IMR-90 (cell line): ENCODE measurements at regions not wholly inside any gene's neighbourhood (a gene's known extent, or its start where the extent isn't known, plus 50 kb on each side); places are given as distances from the start of the nearest gene placed in this dataset.

Experiments used
- ATAC-seq: fragments of 200-7000 bp; cut with Tn5 transposase; 2 replicates; pipeline ENCODE4 v1.9.1; 2020; ENCODE audit warnings: low read depth, mild to moderate bottlenecking, moderate library complexity
- BruUV-seq: library from RNA; stranded (reverse); fragments of 400-500 nt; replicated peaks from 2 replicates; lab custom pipeline; 2021; lab: Mats Ljungman, UMichigan
- CTCF ChIA-PET: fragments of 300-600 bp; formaldehyde crosslinking; extraction: SDS; loops from one replicate; lab custom pipeline; 2021; ENCODE audit warnings: antibody characterized with exemption; lab: Yijun Ruan, JAX
- POLR2A ChIA-PET: fragments of 300-600 bp; sonication (Branson Sonifier 250); formaldehyde crosslinking; loops from one replicate; lab custom pipeline; 2022; ENCODE audit warnings: antibody characterized with exemption; ENCODE audit not compliant: unreplicated experiment; lab: Charles Lee
- DNase-seq: peaks from one replicate; pipeline ENCODE4 v3.0.0; 2013
- H2AFZ ChIP-seq: replicated peaks from 2 replicates; pipeline ENCODE3; 2013; ENCODE audit warnings: low read length, mild to moderate bottlenecking; ENCODE audit not compliant: poor library complexity
- H2AK5ac ChIP-seq: 2 replicates; pipeline ENCODE4 v1.6.1; 2013; ENCODE audit warnings: low read depth, low read length, inconsistent platforms
- H2AK9ac ChIP-seq: replicated peaks from 2 replicates; pipeline ENCODE3; 2013; ENCODE audit warnings: mild to moderate bottlenecking, low read depth, low read length, moderate library complexity; ENCODE audit not compliant: poor library complexity
- H2BK120ac ChIP-seq: 2 replicates; pipeline ENCODE4 v1.6.1; 2013; ENCODE audit warnings: low read depth, low read length, inconsistent platforms
- H2BK15ac ChIP-seq: 3 replicates; pipeline ENCODE4 v1.6.1; 2013; ENCODE audit warnings: low read depth, low read length, inconsistent platforms
- H2BK20ac ChIP-seq: 2 replicates; pipeline ENCODE4 v1.6.1; 2013; ENCODE audit warnings: low read depth, mild to moderate bottlenecking, inconsistent platforms, low read length, moderate library complexity
- H2BK5ac ChIP-seq: 2 replicates; pipeline ENCODE4 v1.6.1; 2013; ENCODE audit warnings: mild to moderate bottlenecking, low read depth, low read length, inconsistent platforms; ENCODE audit not compliant: poor library complexity, severe bottlenecking
- H3K14ac ChIP-seq: replicated peaks from 2 replicates; pipeline ENCODE4 v1.6.1; 2013; ENCODE audit warnings: low read depth, low read length, inconsistent platforms
- H3K18ac ChIP-seq: 2 replicates; pipeline ENCODE4 v1.6.1; 2013; ENCODE audit warnings: low read depth, low read length, control low read depth
- H3K23ac ChIP-seq: 2 replicates; pipeline ENCODE4 v1.6.1; 2013; ENCODE audit warnings: low read depth, low read length, inconsistent platforms
- H3K27ac ChIP-seq: 2 replicates; pipeline ENCODE4 v1.5.1; 2013; ENCODE audit warnings: mild to moderate bottlenecking, control low read depth, low read length; ENCODE audit not compliant: insufficient read depth
- H3K27me3 ChIP-seq: 2 replicates; pipeline ENCODE4 v1.6.1; 2013; ENCODE audit warnings: low read length; ENCODE audit not compliant: control insufficient read depth, insufficient read depth
- H3K36me3 ChIP-seq: 2 replicates; pipeline ENCODE4 v1.6.1; 2013; ENCODE audit warnings: low read length, mixed read lengths; ENCODE audit not compliant: control insufficient read depth, insufficient read depth
- H3K4ac ChIP-seq: 2 replicates; pipeline ENCODE4 v1.6.1; 2013; ENCODE audit warnings: low read depth, low read length, inconsistent platforms
- H3K4me1 ChIP-seq: 2 replicates; pipeline ENCODE4 v1.6.1; 2013; ENCODE audit warnings: low read length, mixed read lengths; ENCODE audit not compliant: control insufficient read depth, insufficient read depth
- H3K4me2 ChIP-seq: 2 replicates; pipeline ENCODE4 v1.6.1; 2013; ENCODE audit warnings: low read depth, mild to moderate bottlenecking, control low read depth, low read length, moderate library complexity
- H3K4me3 ChIP-seq: 2 replicates; pipeline ENCODE4 v1.5.1; 2013; ENCODE audit warnings: low read depth, mild to moderate bottlenecking, control low read depth, low read length, moderate library complexity; ENCODE audit not compliant: insufficient read depth
- H3K56ac ChIP-seq: 2 replicates; pipeline ENCODE4 v1.6.1; 2013; ENCODE audit warnings: low read length, inconsistent platforms; ENCODE audit not compliant: insufficient read depth; ENCODE audit errors: extremely low read depth
- H3K79me1 ChIP-seq, 2 experiments: 2 replicates each; pipeline ENCODE4 v1.6.1; 2013; ENCODE audit warnings: low read length in 2 of 2, inconsistent platforms in 1 of 2, low read depth in 1 of 2
- H3K9ac ChIP-seq: 2 replicates; pipeline ENCODE4 v1.6.1; 2013; ENCODE audit warnings: low read depth, low read length, control low read depth
- H3K9me1 ChIP-seq: 2 replicates; pipeline ENCODE4 v1.6.1; 2013; ENCODE audit warnings: low read length, inconsistent platforms; ENCODE audit not compliant: insufficient read depth
- H3K9me3 ChIP-seq: 2 replicates; pipeline ENCODE4 v1.6.1; 2013; ENCODE audit warnings: low read length; ENCODE audit not compliant: control insufficient read depth, insufficient read depth
- H4K20me1 ChIP-seq: 2 replicates; pipeline ENCODE4 v1.6.1; 2013; ENCODE audit warnings: low read length, inconsistent platforms; ENCODE audit not compliant: insufficient read depth
- H4K5ac ChIP-seq: 2 replicates; pipeline ENCODE4 v1.6.1; 2013; ENCODE audit warnings: mild to moderate bottlenecking, low read depth, low read length, control low read depth
- H4K8ac ChIP-seq, 2 experiments: 2 replicates each; pipeline ENCODE4 v1.6.1; 2013; ENCODE audit warnings: low read depth in 2 of 2, low read length in 2 of 2, control low read depth in 1 of 2, inconsistent platforms in 1 of 2
- H4K91ac ChIP-seq: 2 replicates; pipeline ENCODE4 v1.6.1; 2013; ENCODE audit warnings: low read depth, low read length, inconsistent platforms; ENCODE audit not compliant: insufficient read depth
- BHLHE40 ChIP-seq: fragments of 150-350 bp; IDR thresholded peaks from 2 replicates; pipeline ENCODE4 v1.6.1; 2016; ENCODE audit warnings: mild to moderate bottlenecking, low read depth, low read length
- CHD1 ChIP-seq: IDR thresholded peaks from 2 replicates; pipeline ENCODE4 v1.6.1; 2012; ENCODE audit warnings: low read depth, low read length, improper control_type of control experiment
- FOS ChIP-seq: fragments of 150-350 bp; IDR thresholded peaks from 2 replicates; pipeline ENCODE4 v1.6.1; 2016; ENCODE audit warnings: low read depth, low read length
- POLR2A ChIP-seq: IDR thresholded peaks from 2 replicates; pipeline ENCODE4 v1.6.1; 2012; ENCODE audit warnings: mild to moderate bottlenecking, low read depth, low read length
- RAD21 ChIP-seq: IDR thresholded peaks from 2 replicates; pipeline ENCODE4 v1.6.1; 2012; ENCODE audit warnings: low read length, improper control_type of control experiment
- RCOR1 ChIP-seq: IDR thresholded peaks from 2 replicates; pipeline ENCODE4 v1.6.1; 2012; ENCODE audit warnings: mild to moderate bottlenecking, low read length, improper control_type of control experiment; ENCODE audit not compliant: insufficient replicate concordance
- RFX5 ChIP-seq: IDR thresholded peaks from 2 replicates; pipeline ENCODE4 v1.8.0; 2012; ENCODE audit warnings: low read depth, mild to moderate bottlenecking, low read length, moderate library complexity
- SMC3 ChIP-seq: fragments of 150-350 bp; IDR thresholded peaks from 2 replicates; pipeline ENCODE4 v1.6.1; 2016; ENCODE audit warnings: low read depth, mild to moderate bottlenecking, antibody characterized with exemption, low read length, moderate library complexity
- WGBS, 2 experiments: methylation state at CpG; one replicate each; pipeline versions ENCODE4 v1.1.5 to v1.1.7; 2013; ENCODE audit warnings: missing lambda C conversion rate in 2 of 2; ENCODE audit not compliant: insufficient read length in 1 of 2; ENCODE audit errors: extremely low coverage in 2 of 2; 5-methylcytosine and 5-hydroxymethylcytosine counted together
- dilution Hi-C: fragments of 300-500 bp; cut with HindIII; formaldehyde crosslinking; loops from one replicate; pipeline ENCODE4 v1.14.3; 2018; ENCODE audit warnings: low sequenced_read_pairs; ENCODE audit not compliant: unreplicated experiment
- in situ Hi-C: fragments of 300-500 bp; cut with MboI; formaldehyde crosslinking; loops from 3 replicates; pipeline ENCODE4 v1.14.3; 2019; ENCODE audit warnings: low sequenced_read_pairs, inconsistent platforms, mixed read lengths
- intact Hi-C: fragments of 100-400 bp; cut with micrococcal nuclease; formaldehyde crosslinking; loops from 2 replicates; pipeline ENCODE4 v1.10.0; 2022
- TF ChIP-seq, protein P1 (sequence below): fragments of 150-350 bp; IDR thresholded peaks from 2 replicates; pipeline ENCODE4 v1.6.1; 2017; ENCODE audit warnings: mild to moderate bottlenecking, antibody characterized with exemption, low read length, low read depth
- TF ChIP-seq, protein P2 (sequence below): fragments of 150-350 bp; IDR thresholded peaks from 2 replicates; pipeline ENCODE4 v1.6.1; 2016; ENCODE audit warnings: low read depth, mild to moderate bottlenecking, low read length, moderate library complexity, borderline replicate concordance
- TF ChIP-seq, protein P3 (sequence below): conservative IDR thresholded peaks from 2 replicates; pipeline ENCODE4 v1.5.1; 2012; ENCODE audit warnings: mild to moderate bottlenecking, low read depth, low read length, improper control_type of control experiment

DNA sequence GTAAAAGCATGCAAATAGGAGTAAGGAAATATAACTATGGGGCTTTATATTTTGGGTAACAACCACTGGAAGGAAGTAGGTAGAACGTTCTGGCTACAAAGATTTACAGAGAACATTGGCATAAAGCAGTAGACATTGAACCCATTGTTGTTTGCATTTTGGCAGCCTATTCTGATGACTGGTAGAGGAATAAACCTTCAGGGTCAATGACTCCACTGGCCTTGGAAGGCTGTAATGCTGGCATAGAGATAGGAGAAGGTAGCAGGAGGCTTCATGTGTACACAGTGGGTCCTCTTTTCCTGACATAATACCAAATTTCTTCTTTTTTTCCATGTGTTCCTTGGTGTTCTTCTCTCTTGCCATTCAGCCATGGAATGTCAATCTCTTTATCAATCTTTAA, 462.8 kb upstream of the ZNF462 start:
- Histone ChIP-seq H2BK5ac (no peak overlapping the region), H3K18ac (no peak overlapping the region), H3K4ac (no peak overlapping the region), H3K23ac (no peak overlapping the region), H3K79me1 (no peaks in the 10 kb centered on the region), H3K9me3 (0 out of 2 replicates have a peak, but pooled peaks cover 2% of the 10 kb centered on the region), H3K14ac (no peak overlapping the region), H3K4me3 (no peak overlapping the region), H4K91ac (no peak overlapping the region), H3K27ac (no peak overlapping the region), H3K4me2 (no peak overlapping the region), H4K8ac (no peak overlapping the region), H3K56ac (no peak overlapping the region), H2AK9ac (no peak overlapping the region), H4K5ac (no peak overlapping the region), H2AK5ac (no peak overlapping the region), H3K4me1 (no peaks in the 10 kb centered on the region), H2BK15ac (no peak overlapping the region), H3K9me1 (no peaks in the 10 kb centered on the region), H4K20me1 (no peaks in the 10 kb centered on the region), H2AFZ (no peak overlapping the region), H3K27me3 (no peaks in the 10 kb centered on the region), H2BK20ac (no peak overlapping the region), H2BK120ac (no peak overlapping the region), H3K36me3 (no peaks in the 10 kb centered on the region), H3K9ac (no peak overlapping the region)
- intact Hi-C loops, result no loop called here
- in situ Hi-C loops, result no loop called here
- ATAC-seq (no peak), DNase-seq (no peak)
- ChIA-PET CTCF (no interaction called here), POLR2A (no interaction called here)
- whole genome bisulfite sequencing, 2 experiments, result 0% methylated on average over 1 of the region's 1 CpG; no CpG with 5 or more reads in 1 of the 2 experiments
- TF ChIP-seq RAD21 (no peak), RCOR1 (no peak), SMC3 (no peak), POLR2A (no peak), CHD1 (no peak), BHLHE40 (no peak), FOS (no peak), RFX5 (no peak)
- TF ChIP-seq, protein P1, sequence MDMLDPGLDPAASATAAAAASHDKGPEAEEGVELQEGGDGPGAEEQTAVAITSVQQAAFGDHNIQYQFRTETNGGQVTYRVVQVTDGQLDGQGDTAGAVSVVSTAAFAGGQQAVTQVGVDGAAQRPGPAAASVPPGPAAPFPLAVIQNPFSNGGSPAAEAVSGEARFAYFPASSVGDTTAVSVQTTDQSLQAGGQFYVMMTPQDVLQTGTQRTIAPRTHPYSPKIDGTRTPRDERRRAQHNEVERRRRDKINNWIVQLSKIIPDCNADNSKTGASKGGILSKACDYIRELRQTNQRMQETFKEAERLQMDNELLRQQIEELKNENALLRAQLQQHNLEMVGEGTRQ, result no peak
- TF ChIP-seq, protein P2, sequence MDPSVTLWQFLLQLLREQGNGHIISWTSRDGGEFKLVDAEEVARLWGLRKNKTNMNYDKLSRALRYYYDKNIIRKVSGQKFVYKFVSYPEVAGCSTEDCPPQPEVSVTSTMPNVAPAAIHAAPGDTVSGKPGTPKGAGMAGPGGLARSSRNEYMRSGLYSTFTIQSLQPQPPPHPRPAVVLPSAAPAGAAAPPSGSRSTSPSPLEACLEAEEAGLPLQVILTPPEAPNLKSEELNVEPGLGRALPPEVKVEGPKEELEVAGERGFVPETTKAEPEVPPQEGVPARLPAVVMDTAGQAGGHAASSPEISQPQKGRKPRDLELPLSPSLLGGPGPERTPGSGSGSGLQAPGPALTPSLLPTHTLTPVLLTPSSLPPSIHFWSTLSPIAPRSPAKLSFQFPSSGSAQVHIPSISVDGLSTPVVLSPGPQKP, result no peak
- TF ChIP-seq, protein P3, sequence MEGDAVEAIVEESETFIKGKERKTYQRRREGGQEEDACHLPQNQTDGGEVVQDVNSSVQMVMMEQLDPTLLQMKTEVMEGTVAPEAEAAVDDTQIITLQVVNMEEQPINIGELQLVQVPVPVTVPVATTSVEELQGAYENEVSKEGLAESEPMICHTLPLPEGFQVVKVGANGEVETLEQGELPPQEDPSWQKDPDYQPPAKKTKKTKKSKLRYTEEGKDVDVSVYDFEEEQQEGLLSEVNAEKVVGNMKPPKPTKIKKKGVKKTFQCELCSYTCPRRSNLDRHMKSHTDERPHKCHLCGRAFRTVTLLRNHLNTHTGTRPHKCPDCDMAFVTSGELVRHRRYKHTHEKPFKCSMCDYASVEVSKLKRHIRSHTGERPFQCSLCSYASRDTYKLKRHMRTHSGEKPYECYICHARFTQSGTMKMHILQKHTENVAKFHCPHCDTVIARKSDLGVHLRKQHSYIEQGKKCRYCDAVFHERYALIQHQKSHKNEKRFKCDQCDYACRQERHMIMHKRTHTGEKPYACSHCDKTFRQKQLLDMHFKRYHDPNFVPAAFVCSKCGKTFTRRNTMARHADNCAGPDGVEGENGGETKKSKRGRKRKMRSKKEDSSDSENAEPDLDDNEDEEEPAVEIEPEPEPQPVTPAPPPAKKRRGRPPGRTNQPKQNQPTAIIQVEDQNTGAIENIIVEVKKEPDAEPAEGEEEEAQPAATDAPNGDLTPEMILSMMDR, result no peak
- dilution Hi-C loops, result no loop called here
- no TSS peak for BruUV-seq
